AML-193 (cell line): ENCODE measurements at regions not wholly inside any gene's neighbourhood (a gene's known extent, or its start where the extent isn't known, plus 50 kb on each side); places are given as distances from the start of the nearest gene placed in this dataset.

ENCODE experiments used
- DNase-seq, 2 experiments: peaks; one replicate each; lab custom pipeline; 2025; lab: John Stamatoyannopoulos, UW

DNA sequence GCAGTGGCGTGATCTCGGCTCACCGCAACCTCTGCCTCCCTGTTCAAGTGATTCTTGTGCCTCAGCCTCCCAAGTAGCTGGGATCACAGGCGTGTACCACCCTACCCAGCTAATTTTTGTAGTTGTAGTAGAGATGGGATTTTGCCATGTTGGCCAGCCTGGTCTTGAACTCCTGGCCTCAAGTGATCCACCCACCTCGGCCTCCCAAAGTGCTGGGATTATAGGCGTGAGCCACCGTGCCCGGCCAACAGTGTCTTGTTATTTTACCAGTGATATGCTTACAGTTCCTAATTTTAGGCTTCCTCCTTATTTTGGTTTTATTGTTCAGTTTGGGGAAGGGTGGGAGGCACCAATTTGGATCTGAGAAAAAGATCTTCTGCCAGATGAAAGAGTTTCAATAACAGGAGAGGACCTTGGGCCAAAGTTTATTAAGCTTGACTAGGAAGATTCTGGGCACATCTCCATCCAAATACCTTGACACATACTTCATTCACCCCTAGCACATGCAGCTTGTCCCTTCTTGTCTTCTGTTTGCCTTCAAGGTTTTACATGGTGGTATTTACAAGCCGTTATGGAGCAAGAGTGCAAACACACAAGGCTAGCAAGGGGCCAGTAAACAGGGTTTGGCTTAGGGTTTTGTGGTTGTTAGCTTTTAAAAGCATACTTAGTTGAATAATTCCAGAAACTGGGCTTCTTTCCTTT lies 168.1 kb upstream of the DMRT1 start:
- DNase-seq: no peak

DNA sequence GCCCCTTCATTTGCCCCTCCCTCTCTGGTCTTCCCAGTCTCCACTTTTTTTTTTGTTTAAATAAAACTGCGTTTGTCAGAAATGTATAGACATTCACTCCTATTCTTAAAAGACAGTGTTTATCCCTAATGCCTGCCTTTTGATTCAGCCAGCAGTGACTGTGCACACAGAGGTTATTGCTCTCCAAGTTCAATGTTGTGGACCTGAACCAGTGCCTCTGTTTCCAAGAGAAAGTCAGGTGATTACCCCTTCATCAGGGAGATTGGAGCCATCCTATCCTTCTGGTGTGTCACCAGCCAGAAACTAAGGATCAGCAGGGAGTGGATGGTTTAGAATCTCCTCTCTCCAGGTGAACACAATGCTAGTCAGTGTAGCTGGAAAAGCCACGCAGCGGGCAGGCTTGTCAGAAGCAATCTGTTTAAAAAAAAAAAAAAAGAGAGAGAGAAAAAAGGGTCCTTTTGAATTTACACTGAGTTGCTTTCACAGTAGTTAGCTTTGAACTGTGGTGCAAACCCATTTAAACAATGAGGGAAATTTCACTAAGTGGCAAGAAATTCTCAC lies 167.5 kb upstream of the DMRT1 start:
- no peak for DNase-seq

DNA sequence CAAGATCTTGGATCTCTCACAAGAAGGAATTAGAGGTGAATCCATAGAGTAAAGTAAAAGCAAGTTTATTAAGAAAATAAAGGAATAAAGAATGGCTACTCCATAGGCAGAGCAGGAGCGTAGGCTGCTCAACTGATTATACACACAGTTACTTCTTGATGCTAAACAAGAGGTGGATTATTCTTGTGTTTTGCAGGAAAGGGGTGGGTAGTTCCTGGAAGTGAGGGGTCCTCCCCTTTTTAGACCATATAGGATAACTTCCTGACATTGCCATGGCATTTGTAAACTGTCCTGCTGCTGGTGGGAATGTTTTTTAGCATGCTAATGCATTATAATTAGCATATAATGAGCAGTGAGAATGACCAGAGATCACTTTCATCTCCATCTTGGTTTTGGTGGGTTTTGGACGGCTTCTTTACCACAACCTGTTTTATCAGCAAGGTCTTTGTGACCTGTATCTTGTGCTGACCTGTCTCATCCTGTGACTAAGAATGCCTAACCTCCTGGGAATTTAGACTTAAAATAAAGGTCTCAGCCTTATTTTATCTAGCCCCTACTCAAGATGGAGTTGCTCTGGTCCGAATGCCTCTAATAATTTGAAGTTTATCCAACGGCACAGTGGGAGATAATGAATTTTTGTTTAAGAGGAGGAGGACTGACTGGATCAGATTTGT lies 165.7 kb upstream of the DMRT1 start:
- DNase-seq: no peak

DNA sequence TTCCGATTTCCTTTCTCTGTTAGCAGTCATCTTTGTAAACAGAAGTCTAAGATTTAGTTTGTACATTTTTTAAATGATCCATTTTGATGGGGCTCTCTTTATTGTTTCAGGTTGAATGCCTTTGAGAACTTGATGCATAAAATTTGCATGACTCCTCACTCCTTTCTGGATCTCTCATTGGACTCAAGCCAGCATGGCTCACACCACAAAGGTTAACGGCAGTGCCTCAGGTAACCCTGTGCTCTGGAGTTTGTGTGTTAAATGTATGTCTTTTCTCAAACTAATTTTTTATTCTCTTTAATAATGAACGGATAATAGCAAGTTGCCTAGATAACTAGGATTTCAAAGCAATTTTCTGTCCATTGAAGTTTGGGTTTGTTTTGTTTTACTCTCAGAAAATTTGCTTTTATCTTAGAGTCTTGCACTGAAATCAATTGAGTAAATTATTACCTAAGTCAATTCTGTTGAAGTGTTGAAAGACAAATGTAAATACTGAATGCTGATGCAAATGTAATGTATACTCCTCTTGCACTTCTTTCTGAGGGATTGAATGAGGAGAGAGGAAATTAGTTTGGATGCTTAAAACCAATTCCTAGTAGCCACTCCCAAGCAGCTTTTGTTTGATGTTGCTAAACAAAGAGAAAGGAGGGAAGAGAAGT lies 164.6 kb upstream of the DMRT1 start:
- no peak for DNase-seq

DNA sequence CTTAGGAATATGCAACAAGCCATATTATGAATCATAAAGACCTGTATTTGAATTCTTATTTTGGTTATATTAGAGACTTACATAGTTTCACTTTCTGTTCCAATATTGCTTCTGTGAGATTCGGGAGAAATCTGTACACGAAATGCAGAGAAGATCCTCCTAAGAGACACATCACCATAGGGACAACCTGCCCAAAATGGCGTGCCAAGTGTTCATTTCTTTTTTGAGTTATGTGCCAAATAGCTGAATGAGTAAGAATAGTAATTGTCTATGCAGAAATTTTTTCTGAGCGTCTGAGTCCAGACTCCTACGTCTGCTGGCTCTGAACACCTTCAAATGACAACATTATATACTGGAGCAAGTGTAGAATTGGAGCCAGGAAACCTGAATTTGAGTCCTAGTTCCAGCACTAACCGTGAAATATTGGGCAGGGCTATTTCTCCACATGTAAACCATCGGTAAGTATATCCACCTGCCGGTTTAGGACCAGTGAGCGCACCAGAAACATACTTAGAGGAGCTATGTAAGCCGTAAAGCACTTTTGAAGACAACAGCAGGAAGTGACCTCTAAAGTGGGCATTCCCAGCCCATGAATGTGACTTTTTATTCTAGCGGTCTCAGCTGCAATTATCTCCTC lies 163.9 kb upstream of the DMRT1 start:
- DNase-seq: peak in 1 of 2 experiments; percentile 34

DNA sequence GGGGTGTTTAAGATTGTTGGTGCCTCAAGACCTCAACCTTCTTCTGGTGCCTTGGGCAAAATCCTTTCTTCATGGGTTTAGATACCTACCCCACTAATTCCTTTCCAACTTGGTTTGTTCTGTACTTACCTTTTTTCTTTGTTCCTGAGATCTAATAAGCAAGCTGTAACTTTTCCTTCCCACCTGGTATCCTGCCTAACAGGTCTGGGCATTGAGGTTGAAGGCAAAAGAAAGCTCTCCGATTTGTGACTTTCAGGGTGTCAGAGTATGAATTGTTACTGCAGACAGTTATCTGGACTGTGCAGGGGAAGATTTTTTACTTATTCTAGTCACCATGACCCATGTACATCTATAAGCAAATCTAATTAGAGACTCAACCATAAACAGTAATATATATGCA lies 162.6 kb upstream of the DMRT1 start:
- no peak for DNase-seq

DNA sequence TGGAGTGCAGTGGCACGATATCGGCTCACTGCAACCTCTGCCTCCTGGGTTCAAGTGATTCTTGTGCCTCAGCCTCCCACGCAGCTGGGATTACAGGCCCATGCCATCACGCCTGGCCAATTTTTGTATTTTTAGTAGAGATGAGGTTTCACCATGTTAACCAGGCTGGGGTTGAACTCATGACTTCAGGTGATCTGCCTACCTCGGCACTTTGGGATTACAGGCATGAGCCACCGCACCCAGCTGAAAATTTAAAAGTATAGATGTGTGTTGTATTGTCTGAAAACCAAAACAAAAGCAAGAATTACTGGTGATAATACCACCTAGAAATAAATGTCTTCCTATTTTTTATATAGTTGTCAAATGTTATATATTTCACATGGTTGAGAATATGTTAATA lies 162.0 kb upstream of the DMRT1 start:
- DNase-seq: no peak

DNA sequence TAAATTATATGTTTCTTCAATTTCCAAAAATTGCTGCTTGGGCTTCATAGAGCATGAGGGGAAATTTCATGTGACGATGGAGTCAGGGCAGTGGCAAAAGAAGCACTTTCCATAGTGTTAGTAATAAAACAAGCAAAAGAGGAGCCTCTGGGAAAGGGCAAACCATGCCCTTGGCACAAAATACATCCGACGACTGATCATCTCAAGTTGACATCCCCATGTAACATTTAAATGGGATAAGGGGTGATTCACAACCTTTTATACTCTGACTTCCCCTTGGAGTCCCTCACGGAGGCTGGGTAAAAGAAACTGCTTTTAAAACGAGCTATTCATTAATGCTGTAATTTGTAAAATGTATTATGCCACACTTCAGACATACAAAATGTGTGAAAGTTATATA lies 161.4 kb upstream of the DMRT1 start:
- no peak for DNase-seq

DNA sequence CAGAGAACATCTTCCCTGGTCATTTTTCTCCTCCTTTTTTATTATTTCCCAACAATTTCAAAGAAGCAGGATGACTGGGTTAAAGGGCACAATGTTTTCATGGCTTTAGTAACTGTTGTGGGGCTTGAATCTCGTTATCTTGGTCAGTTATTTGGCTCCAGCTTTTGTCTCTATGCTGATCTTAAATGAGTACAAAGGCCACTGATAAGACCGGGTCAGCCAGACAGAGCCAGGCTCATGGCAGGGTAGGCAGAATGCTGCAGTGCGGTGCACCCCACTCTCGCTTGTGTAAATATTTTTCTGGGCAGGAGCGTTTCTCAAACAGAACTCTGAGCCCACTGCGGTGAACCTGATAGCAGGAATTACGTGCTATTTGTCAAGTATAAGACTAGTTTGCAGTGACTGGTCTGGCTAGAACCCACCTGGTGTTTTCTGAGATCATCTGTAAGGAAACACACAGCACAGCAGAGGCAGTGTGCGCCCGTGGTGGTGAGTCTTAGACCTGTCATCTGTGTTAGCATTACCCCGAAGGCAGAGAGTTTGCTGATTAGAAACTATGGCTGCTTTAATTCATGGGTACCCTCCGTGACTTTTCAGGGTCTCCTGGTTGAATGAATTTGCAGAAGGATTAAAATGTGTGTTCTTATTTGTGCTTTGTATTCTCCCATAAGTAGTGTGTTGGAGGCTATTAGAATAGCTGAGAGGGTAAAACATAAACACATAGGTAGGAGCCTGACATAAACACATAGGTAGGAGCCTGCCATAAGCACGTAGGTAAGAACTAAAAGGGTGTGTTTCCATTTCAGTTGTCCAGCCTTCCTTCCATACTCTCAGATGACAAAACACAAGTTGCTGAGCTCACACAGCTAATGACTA lies 158.6 kb upstream of the DMRT1 start:
- no peak for DNase-seq

DNA sequence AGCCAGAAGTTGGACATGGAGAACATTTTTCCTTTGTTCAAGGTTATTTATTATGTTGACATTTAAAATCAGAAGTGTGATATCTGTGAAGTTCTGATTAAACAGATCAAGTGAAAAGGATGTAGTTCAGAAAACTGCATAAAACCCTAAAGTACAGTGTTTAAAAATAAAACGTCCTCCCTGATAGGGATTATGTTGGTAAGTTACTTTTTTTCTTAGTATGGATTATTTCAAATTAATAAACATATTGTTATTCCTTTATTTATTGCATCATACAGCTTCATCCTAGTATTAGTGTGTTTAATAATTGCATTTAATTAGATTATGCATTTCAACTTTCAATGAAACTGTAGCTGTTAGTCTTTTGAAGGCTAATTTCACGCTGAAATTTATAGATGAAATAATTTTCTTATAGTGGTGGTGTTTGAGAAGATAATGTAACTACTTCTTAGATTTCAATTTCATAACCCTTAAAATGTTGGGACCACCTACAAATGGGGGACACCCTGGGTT lies 157.9 kb upstream of the DMRT1 start:
- no peak for DNase-seq

DNA sequence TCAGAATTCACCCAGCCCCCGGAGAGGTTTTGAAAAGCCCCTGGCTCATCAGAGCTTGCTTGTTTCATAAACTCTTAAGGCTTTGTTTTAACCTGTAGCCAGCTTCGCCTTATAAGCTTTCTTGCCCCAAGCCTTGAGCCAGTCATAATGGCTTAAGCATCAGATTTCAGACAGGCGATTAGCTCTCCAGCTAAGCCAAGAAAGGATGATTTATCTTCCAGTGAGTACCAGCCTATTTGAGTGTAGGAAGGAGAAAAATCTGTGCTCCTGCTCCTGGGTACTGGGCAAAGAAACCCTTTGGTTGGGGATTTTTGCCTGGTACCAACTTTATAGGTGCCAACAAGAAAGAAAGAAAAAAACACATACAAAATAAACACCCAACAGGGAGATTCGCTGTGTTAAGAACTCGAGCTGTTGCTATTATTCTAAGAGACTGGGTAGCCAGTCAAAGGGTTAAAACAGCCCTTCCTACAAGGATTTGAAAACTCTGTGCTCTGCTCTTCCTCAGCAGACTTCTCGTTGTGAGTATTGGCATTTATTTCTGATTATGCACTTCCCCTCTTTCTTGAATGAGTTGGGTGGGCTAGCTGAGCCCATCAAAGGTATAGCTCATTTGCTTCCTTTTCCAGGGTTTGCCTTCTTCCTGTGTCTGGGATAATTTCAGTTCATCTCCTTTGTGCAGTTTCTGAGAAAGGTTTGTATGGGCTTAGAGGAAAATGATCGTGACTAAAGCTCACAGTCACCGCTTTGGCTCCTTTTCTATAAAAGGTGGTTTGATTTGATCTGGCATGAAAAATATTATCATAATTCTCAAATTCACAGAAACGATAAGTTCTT lies 157.2 kb upstream of the DMRT1 start:
- DNase-seq: no peak

DNA sequence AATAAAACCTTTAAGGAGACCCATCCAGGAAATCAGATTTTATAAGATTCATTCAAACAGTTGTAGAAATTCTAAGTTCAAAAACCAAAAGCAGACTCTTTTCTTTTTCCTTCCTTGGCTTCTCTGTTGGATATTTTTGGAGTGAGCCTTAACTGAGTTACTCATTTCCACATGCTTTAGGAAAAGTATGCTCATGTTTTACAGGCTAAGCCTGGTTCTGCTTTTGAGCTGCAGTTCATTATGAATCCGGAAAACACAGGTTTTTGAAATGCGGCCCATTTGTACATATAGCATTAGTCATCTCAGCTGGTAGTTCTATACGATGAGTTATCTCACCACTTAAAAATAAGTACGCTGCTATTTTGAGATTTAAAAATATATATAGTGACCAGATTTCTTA lies 156.6 kb upstream of the DMRT1 start:
- peak; percentile 33 to 38 for DNase-seq

DNA sequence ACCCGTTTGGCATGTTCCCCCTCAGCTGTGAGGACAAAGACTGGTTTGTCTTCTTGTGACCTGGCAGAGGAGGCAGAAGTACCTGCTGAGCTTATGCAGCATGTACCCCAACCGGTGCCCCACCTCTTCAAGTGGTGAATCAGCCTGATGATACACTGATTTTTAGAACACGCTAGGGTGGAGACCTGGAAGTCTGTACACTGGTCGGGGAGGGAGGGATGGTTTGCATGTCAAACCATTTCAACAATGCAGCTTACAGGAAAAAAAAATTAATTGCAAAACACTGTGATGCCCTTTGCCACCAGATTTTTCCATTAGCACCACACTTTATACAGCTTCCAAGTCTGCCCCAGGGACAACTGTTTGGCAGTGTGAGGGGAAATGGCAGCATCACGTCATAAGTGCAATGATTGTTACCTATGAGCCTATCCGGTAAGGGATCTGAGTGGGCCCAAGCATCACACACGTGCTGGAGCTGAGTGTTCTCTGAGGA lies 155.1 kb upstream of the DMRT1 start:
- no peak for DNase-seq

DNA sequence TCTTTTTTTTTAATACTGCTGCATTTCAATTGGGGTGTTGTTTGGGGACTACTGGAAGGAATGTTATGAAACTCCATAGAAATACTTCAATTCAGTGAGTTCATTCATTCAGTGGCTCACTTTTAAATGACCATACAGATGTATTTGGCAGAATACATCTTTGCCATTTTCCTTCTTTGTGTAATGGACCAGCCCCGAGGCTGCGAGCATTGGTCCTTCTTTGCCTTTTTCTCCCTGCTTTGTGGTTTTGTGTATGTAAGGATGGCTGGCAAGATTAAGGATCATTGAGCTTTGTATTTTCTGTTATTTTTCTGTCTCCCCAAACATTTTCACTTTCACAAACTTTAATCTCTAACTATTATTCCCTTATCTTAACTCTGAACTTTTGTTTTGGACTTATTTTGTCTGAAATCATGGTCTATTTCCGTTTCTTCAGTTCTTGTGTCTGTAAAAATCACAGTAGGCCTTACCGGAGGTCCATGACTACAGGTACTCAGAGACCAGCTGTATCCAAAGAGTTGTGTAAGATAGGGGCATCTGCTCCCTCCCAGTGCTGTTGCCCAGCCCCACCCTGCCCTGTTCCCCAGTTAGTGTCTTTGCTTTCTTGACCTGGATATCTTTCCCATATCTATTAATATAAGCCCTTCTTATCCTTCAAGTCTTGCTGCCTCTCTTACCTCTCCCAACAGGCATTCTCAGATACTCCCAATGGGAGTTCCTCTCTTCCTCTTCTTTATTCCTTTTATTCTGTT lies 154.3 kb upstream of the DMRT1 start:
- no peak for DNase-seq

DNA sequence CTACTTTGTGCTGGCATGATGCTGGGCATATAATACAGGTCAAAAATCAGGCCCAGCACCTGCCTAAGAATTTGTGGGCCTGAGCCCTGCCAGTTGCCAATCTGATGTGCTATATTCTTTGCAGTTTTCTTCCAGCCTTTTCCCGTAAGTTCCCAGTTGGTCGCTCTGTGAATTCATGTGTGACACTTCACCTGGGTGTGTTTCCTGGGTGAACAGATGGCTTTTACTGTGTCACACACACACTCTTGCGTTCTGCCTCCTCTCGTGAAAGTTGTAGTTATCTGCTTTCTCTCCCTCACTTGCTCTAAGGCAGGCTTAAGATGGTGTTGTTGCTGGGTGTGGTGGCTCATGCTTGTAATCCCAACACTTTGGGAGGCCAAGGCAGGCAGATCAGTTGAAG lies 153.5 kb upstream of the DMRT1 start:
- no peak for DNase-seq

DNA sequence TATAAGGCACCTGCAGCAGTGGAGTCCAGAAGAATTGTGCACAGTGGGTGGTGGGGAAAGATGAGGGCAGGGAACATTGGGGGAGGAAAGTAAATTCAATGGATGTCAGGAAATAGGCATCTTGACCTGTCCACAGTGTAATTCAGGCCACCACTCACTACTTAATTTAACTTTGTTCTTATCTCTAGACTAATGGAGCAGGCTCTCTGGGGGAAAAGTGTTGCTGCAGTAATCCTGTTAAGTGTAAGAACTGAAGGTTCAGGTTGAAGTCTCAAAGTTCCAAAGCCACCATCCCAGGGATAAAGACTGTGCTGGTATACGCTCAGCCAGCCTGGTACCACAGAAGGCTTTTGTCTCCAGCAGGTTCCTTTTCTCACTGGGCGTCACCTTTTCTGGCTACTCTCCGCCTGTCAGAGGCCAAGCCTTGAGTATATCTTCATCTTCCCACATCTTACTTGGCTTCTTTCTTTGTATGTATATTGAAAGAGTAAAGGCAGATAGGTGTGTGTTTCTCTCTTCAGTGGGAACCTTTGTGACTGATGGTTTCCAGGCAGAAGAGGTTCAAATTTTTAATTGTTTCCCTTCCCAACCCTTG lies 150.9 kb upstream of the DMRT1 start:
- no peak for DNase-seq

DNA sequence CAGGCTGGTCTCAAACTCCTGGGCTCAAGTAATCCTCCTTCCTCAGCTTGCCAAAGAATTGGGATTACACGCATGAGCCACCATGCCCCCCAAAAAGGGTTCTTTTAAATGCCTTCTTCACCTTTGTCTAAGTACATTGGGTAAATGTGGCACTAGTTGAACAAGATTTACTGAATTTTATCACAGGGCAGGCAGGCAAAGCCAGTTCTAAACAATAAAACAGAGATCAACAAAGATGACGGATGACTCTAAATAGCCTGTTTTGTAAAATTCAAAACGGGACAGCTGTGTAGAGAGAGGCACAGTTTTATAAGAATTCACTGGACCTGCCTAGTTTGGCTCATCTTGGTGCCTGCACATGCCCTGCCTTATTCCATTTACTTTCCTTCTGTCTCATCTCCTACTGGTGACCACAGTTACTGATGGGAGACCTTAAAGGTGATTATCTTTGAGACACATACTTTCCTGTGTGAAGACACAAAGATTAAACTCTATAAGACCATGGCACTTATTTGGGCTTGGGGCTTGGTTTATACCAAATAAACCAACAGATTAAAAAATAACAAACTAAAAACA lies 149.6 kb upstream of the DMRT1 start:
- DNase-seq: no peak

DNA sequence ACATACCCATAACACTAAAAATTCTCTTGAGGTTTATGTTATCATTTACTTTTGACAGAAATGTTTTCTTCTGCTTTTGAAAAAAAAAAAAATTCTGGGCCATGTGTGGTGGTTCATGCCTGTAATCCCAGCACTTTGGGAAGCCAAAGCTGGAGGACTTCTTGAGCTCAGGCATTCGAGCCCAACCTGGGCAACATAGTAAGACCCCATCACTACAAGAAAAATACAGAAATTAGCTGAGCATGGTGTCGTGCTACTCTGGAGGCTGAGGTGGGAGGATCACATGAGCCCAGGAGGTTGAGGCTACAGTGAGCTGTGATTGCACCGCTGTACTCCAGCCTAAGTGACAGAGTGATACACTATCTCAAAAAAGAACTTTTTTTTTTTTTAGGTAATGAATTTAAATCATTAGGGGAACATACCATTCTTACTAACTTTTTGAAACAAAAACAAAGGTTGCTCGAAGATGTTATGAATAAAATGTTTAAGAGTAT lies 148.8 kb upstream of the DMRT1 start:
- no peak for DNase-seq
